ENCODE measurements at regions not wholly inside any gene's neighbourhood (a gene's known extent, or its start where the extent isn't known, plus 50 kb on each side); places are given as distances from the start of the nearest gene placed in this dataset.

GRCh38 chr13:105089858-105090643, 1445.4 kb downstream of the EFNB2 start:
- Mint-ChIP-seq H3K9me3 (peaks cover 9% of the 10 kb centered on the region), H3K4me3 (no peak overlapping the region), H3K36me3 (ENCODE audit: low read depth) (no peaks in the 10 kb centered on the region; the same call in 1 of the 2 replicates), H3K27ac (no peak overlapping the region), H3K27me3 (ENCODE audit: insufficient read depth) (peaks cover 3% of the 10 kb centered on the region), H3K4me1 (ENCODE audit: low read depth) (peaks cover 41% of the 10 kb centered on the region; the same call in 1 of the 2 replicates)
- no peak for DNase-seq
- TF ChIP-seq CTCF (IDR thresholded peaks at IDR 0.05): no peak

GRCh38 chr13:105087945-105088344, 1447.5 kb downstream of the EFNB2 start:
- DNase-seq: no peak
- no peak for TF ChIP-seq CTCF (IDR thresholded peaks at IDR 0.05)
- Mint-ChIP-seq H3K4me1 (ENCODE audit: low read depth) (peaks cover 52% of the 10 kb centered on the region; the same call in 1 of the 2 replicates), H3K27me3 (ENCODE audit: insufficient read depth) (no peaks in the 10 kb centered on the region), H3K4me3 (peak overlapping the region; percentile 25; the same call in 1 of the 2 replicates), H3K9me3 (no peaks in the 10 kb centered on the region; the same call in 1 of the 2 replicates), H3K27ac (no peak overlapping the region), H3K36me3 (ENCODE audit: low read depth) (no peaks in the 10 kb centered on the region; the same call in 1 of the 2 replicates)

GRCh38 chr13:105084931-105085330, 1450.5 kb downstream of the EFNB2 start:
- no peak for TF ChIP-seq CTCF (IDR thresholded peaks at IDR 0.05)
- H3K27ac Mint-ChIP-seq: no peak overlapping the region; the same call in 1 of the 2 replicates
- H3K36me3 Mint-ChIP-seq (ENCODE audit: low read depth): no peaks in the 10 kb centered on the region; the same call in 1 of the 2 replicates
- no peaks in the 10 kb centered on the region; the same call in 1 of the 2 replicates for H3K27me3 Mint-ChIP-seq (ENCODE audit: insufficient read depth)
- peaks cover 4% of the 10 kb centered on the region; the same call in 1 of the 2 replicates for H3K9me3 Mint-ChIP-seq
- H3K4me3 Mint-ChIP-seq: peak overlapping the region; percentile 14; the same call in 1 of the 2 replicates
- no peak for DNase-seq
- H3K4me1 Mint-ChIP-seq (ENCODE audit: low read depth): peaks cover 58% of the 10 kb centered on the region; the same call in 1 of the 2 replicates

- H3K4me3 Mint-ChIP-seq: no peak overlapping the region; the same call in 1 of the 2 replicates
- H3K27me3 Mint-ChIP-seq (ENCODE audit: insufficient read depth): no peaks in the 10 kb centered on the region; the same call in 1 of the 2 replicates
- peaks cover 4% of the 10 kb centered on the region; the same call in 1 of the 2 replicates for H3K9me3 Mint-ChIP-seq
- H3K4me1 Mint-ChIP-seq (ENCODE audit: low read depth): peaks cover 66% of the 10 kb centered on the region; the same call in 1 of the 2 replicates
- DNase-seq: no peak
- H3K36me3 Mint-ChIP-seq (ENCODE audit: low read depth): no peaks in the 10 kb centered on the region; the same call in 1 of the 2 replicates
- H3K27ac Mint-ChIP-seq: no peak overlapping the region; the same call in 1 of the 2 replicates
- TF ChIP-seq CTCF (IDR thresholded peaks at IDR 0.05): no peak
Measured at GRCh38 chr13:105083992-105084391, 1451.5 kb downstream of the EFNB2 start.

- Mint-ChIP-seq H3K4me3 (no peak overlapping the region; the same call in 1 of the 2 replicates), H3K4me1 (ENCODE audit: low read depth) (peaks cover 81% of the 10 kb centered on the region; the same call in 1 of the 2 replicates), H3K9me3 (no peaks in the 10 kb centered on the region; the same call in 1 of the 2 replicates), H3K36me3 (ENCODE audit: low read depth) (peaks cover 5% of the 10 kb centered on the region; the same call in 1 of the 2 replicates), H3K27me3 (ENCODE audit: insufficient read depth) (no peaks in the 10 kb centered on the region), H3K27ac (no peak overlapping the region)
- TF ChIP-seq CTCF (IDR thresholded peaks at IDR 0.05): no peak
- no peak for DNase-seq
Measured at GRCh38 chr13:105074755-105075154, 1460.7 kb downstream of the EFNB2 start.
